K562 (cell line): ENCODE measurements at regions not wholly inside any gene's neighbourhood (a gene's known extent, or its start where the extent isn't known, plus 50 kb on each side); places are given as distances from the start of the nearest gene placed in this dataset.
A peak's percentile ranks its signal among the peaks of the same experiment; 100 is the strongest.
"Not testable (repeated sequence)": the region's sequence is repeated elsewhere in the genome, so short reads cannot be mapped to it uniquely, and the experiment has no call there.

Source experiments
- ATAC-seq: fragments of 200-7000 bp; cut with Tn5 transposase; 3 replicates; pipeline ENCODE4 v1.9.1; 2020; ENCODE audit warnings: moderate library complexity
- BruUV-seq: library from RNA; stranded (reverse); fragments of 400-500 nt; replicated peaks from 2 replicates; lab custom pipeline; 2021; lab: Mats Ljungman, UMichigan
- CTCF ChIA-PET: fragments of 300-600 bp; formaldehyde crosslinking; extraction: SDS; loops from one replicate; lab custom pipeline; 2021; ENCODE audit warnings: low intra/inter-chr PET ratio; lab: Yijun Ruan, JAX
- POLR2A ChIA-PET: fragments of 300-600, 350-650 bp; sonication (Branson Sonifier 250); formaldehyde crosslinking; extraction: SDS; loops from one replicate; lab custom pipeline; 2021; ENCODE audit warnings: antibody characterized with exemption, inconsistent platforms; lab: Yijun Ruan, JAX
- DNase-seq, 4 experiments: peaks; one replicate each; pipeline versions ENCODE4 v3.0.0 to v3.0.0-alpha.2; 2011 to 2018; ENCODE audit warnings: low spot score in 3 of 4, mixed read lengths in 3 of 4; ENCODE audit errors: extremely low read depth in 1 of 4
- FAIRE-seq: peaks from 2 replicates; lab custom pipeline; 2011; peaks lifted over from hg19 to GRCh38; lab: Jason Lieb, UNC
- H2AFZ ChIP-seq: 2 replicates; pipeline ENCODE4 v1.6.0; 2011; ENCODE audit warnings: low read depth, low read length, control low read depth, inconsistent platforms
- H3K27ac ChIP-seq: fragments of 200-600 bp; 3 replicates; pipeline ENCODE4 v1.8.0; 2011; ENCODE audit warnings: low read depth, mild to moderate bottlenecking, control low read depth, inconsistent platforms, low read length, moderate library complexity, mixed read lengths; ENCODE audit errors: extremely low read depth
- H3K27me3 ChIP-seq, 2 experiments: fragments of 300-600 bp in 1 of 2; 2 replicates in 1 of 2; 3 replicates in 1 of 2; pipeline versions ENCODE4 v1.6.0 to v1.8.0; 2011; ENCODE audit warnings: inconsistent platforms in 2 of 2, low read length in 2 of 2, mild to moderate bottlenecking in 1 of 2, mixed read lengths in 1 of 2, moderate library complexity in 1 of 2; ENCODE audit not compliant: control insufficient read depth in 2 of 2, insufficient read depth in 2 of 2
- H3K36me3 ChIP-seq: fragments of 300-600 bp; 3 replicates; pipeline ENCODE4 v1.8.0; 2011; ENCODE audit warnings: mild to moderate bottlenecking, low read length, inconsistent platforms; ENCODE audit not compliant: control insufficient read depth, insufficient read depth
- H3K4me1 ChIP-seq, 2 experiments: fragments of 200-600 bp in 1 of 2; replicated peaks in 1 of 2; 2 replicates in 1 of 2; 3 replicates in 1 of 2; pipeline versions ENCODE4 v1.5.1 to v1.8.0; 2011; ENCODE audit warnings: inconsistent platforms in 2 of 2, low read length in 2 of 2, mild to moderate bottlenecking in 1 of 2, mixed read lengths in 1 of 2, moderate library complexity in 1 of 2; ENCODE audit not compliant: control insufficient read depth in 2 of 2, insufficient read depth in 2 of 2
- H3K4me2 ChIP-seq: 2 replicates; pipeline ENCODE4 v1.6.1; 2011; ENCODE audit warnings: low read length, control low read depth, inconsistent platforms, mixed read lengths; ENCODE audit not compliant: insufficient read depth
- H3K4me3 ChIP-seq: fragments of 200-600 bp; sonication (generic), shearing (Covaris generic); 2 replicates; pipeline ENCODE4 v1.5.1; 2016; ENCODE audit warnings: control low read depth, inconsistent platforms
- H3K79me2 ChIP-seq: fragments of 200-600 bp; 3 replicates; pipeline ENCODE4 v1.8.0; 2011; ENCODE audit warnings: low read length, inconsistent platforms; ENCODE audit not compliant: control insufficient read depth, insufficient read depth
- H3K9ac ChIP-seq, 2 experiments: 2 replicates each; pipeline versions ENCODE4 v1.6.0 to v1.6.1; 2011; ENCODE audit warnings: low read depth in 2 of 2, low read length in 2 of 2, control low read depth in 1 of 2, inconsistent platforms in 1 of 2, mild to moderate bottlenecking in 1 of 2, mixed read lengths in 1 of 2; ENCODE audit not compliant: insufficient read depth in 1 of 2
- H3K9me1 ChIP-seq: one replicate; pipeline ENCODE4 v1.6.0; 2011; ENCODE audit warnings: inconsistent platforms, mild to moderate bottlenecking, low read length, moderate library complexity; ENCODE audit not compliant: control insufficient read depth, insufficient read depth
- H3K9me3 ChIP-seq: replicated peaks from 2 replicates; pipeline ENCODE4 v1.5.1; 2011; ENCODE audit warnings: low read depth, low read length, inconsistent platforms; ENCODE audit not compliant: control insufficient read depth, insufficient read depth
- H4K20me1 ChIP-seq: replicated peaks from 2 replicates; pipeline ENCODE4 v1.6.1; 2011; ENCODE audit warnings: low read length, inconsistent platforms, mixed read lengths; ENCODE audit not compliant: control insufficient read depth, insufficient read depth
- MEIS2 ChIP-seq: fragments of 450-650 bp; IDR thresholded peaks from 2 replicates; pipeline ENCODE4 v1.6.1; 2014; ENCODE audit warnings: mild to moderate bottlenecking; ENCODE audit not compliant: partially characterized antibody
- PBX2 ChIP-seq, 2 experiments: IDR thresholded peaks in 1 of 2; conservative IDR thresholded peaks in 1 of 2; 2 replicates each; pipeline ENCODE4 v1.6.1; 2016; ENCODE audit warnings: low read depth in 2 of 2, mild to moderate bottlenecking in 1 of 2, missing compliant biosample characterization in 1 of 2, missing genetic modification characterization in 1 of 2, moderate library complexity in 1 of 2
- whole genome bisulfite sequencing: fragments of 100-300 bp; shearing (Covaris generic); methylation state at CpG from one replicate; pipeline ENCODE4 v1.1.6; 2016; ENCODE audit warnings: low coverage, mixed read lengths; ENCODE audit not compliant: insufficient coverage; ENCODE audit errors: missing lambda C conversion rate; 5-methylcytosine and 5-hydroxymethylcytosine counted together
- in situ Hi-C: fragments of 300-500 bp; cut with MboI; formaldehyde crosslinking; loops from 4 replicates; pipeline ENCODE4 v1.15.0; 2018; ENCODE audit warnings: inconsistent platforms, mixed read lengths
- intact Hi-C: fragments of 100-400 bp; cut with micrococcal nuclease; formaldehyde crosslinking; loops from 2 replicates; pipeline ENCODE4 v1.14.2; 2022
- TF ChIP-seq, protein P1 (sequence below): fragments of 450-650 bp; IDR thresholded peaks from 2 replicates; pipeline ENCODE4 v1.6.1; 2018; ENCODE audit not compliant: partially characterized antibody

DNA sequence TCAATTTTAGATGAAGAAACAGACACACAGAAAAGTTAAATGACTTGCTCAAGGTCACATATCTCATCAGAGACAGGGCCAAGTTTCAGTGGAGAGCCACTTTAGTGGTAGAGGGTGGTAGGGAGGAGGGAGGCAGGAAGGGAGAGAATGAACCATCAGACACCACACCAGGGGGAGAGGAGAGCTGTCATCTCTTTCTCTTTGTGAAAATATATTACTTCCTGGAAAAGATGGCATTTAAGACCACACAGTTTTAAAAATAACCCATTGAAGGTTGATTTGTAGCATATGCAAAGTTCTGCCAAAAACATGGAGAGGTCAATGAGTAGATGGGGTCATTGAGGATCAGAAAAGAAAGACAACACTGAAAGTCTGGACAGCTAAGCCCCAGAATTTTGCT, 954.7 kb upstream of the DEFB115 start:
- CTCF ChIA-PET, intact Hi-C loops: not testable (repeated sequence)

GRCh38 chr20:30309938-30310337, 947.5 kb upstream of the DEFB115 start:
- intact Hi-C loops, POLR2A ChIA-PET, H3K9me1 ChIP-seq, BruUV-seq, H3K4me3 ChIP-seq, CTCF ChIA-PET, H3K9ac ChIP-seq, H3K4me2 ChIP-seq, FAIRE-seq, H4K20me1 ChIP-seq, H2AFZ ChIP-seq, H3K4me1 ChIP-seq, H3K79me2 ChIP-seq, H3K36me3 ChIP-seq, H3K27me3 ChIP-seq, H3K27ac ChIP-seq, DNase-seq, ATAC-seq, H3K9me3 ChIP-seq: not testable (repeated sequence)
- in situ Hi-C loops, result loop anchor here (25.0 kb wide), 1 partner anchor 1198 kb away; no protein-coding TSS in a partner anchor
- WGBS, result no CpG with 5 or more reads among the region's 1 CpG

More for the DNA sequence above, 954.7 kb upstream of the DEFB115 start:
- not testable (repeated sequence) for H3K9ac ChIP-seq; H3K4me1 ChIP-seq; TF ChIP-seq PBX2 (CRISPR knock-in tag; IDR thresholded peaks at IDR 0.05; ENCODE audit: low read depth)
- TF ChIP-seq PBX2 (tag; conservative IDR thresholded peaks at IDR 0.05; ENCODE audit: low read depth) (peak; percentile 81), MEIS2 (peak; percentile 72)
- TF ChIP-seq, protein P1, sequence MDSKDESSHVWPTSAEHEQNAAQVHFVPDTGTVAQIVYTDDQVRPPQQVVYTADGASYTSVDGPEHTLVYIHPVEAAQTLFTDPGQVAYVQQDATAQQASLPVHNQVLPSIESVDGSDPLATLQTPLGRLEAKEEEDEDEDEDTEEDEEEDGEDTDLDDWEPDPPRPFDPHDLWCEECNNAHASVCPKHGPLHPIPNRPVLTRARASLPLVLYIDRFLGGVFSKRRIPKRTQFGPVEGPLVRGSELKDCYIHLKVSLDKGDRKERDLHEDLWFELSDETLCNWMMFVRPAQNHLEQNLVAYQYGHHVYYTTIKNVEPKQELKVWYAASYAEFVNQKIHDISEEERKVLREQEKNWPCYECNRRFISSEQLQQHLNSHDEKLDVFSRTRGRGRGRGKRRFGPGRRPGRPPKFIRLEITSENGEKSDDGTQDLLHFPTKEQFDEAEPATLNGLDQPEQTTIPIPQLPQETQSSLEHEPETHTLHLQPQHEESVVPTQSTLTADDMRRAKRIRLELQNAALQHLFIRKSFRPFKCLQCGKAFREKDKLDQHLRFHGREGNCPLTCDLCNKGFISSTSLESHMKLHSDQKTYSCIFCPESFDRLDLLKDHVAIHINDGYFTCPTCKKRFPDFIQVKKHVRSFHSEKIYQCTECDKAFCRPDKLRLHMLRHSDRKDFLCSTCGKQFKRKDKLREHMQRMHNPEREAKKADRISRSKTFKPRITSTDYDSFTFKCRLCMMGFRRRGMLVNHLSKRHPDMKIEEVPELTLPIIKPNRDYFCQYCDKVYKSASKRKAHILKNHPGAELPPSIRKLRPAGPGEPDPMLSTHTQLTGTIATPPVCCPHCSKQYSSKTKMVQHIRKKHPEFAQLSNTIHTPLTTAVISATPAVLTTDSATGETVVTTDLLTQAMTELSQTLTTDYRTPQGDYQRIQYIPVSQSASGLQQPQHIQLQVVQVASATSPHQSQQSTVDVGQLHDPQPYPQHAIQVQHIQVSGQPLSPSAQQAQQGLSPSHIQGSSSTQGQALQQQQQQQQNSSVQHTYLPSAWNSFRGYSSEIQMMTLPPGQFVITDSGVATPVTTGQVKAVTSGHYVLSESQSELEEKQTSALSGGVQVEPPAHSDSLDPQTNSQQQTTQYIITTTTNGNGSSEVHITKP, result peak; percentile 74
- TF ChIP-seq, all 486 proteins: peak for 3; not testable (repeated sequence) for 483
- not testable (repeated sequence) for H3K27me3 ChIP-seq, DNase-seq, H3K4me3 ChIP-seq, H3K79me2 ChIP-seq, H4K20me1 ChIP-seq, H3K9me3 ChIP-seq, H3K36me3 ChIP-seq, H3K27ac ChIP-seq, H3K9me1 ChIP-seq, H3K4me2 ChIP-seq, FAIRE-seq, H2AFZ ChIP-seq, BruUV-seq, ATAC-seq
- in situ Hi-C loops, result loop anchor here (25.0 kb wide), 1 partner anchor 1190 kb away; no protein-coding TSS in a partner anchor
- POLR2A ChIA-PET, result interaction anchor here (0.6 kb wide), 1 partner anchor 714 kb away, joined by 3 read pairs; no protein-coding TSS in a partner anchor
